Keratinocyte (primary cell): ENCODE measurements at regions not wholly inside any gene's neighbourhood (a gene's known extent, or its start where the extent isn't known, plus 50 kb on each side); places are given as distances from the start of the nearest gene placed in this dataset.

ENCODE experiments used
- DNase-seq: peaks from one replicate; pipeline ENCODE4 v3.0.0-alpha.2; 2011; ENCODE audit warnings: low read depth, missing footprints, low spot score
- FAIRE-seq: peaks from 2 replicates; lab custom pipeline; 2011; peaks lifted over from hg19 to GRCh38; lab: Jason Lieb, UNC
- H2AFZ ChIP-seq: 2 replicates; pipeline ENCODE4 v1.6.0; 2012; ENCODE audit warnings: low read length, control low read depth, inconsistent platforms; ENCODE audit not compliant: control insufficient read depth
- H3K27ac ChIP-seq: 2 replicates; pipeline ENCODE4 v1.5.1; 2011; ENCODE audit warnings: low read length; ENCODE audit not compliant: control insufficient read depth, insufficient read depth
- H3K27me3 ChIP-seq: 3 replicates; pipeline ENCODE4 v1.6.0; 2011; ENCODE audit warnings: low read length; ENCODE audit not compliant: control insufficient read depth, insufficient read depth; ENCODE audit errors: extremely low read depth
- H3K36me3 ChIP-seq, 2 experiments: 2 replicates in 1 of 2; 3 replicates in 1 of 2; pipeline ENCODE4 v1.5.1; 2011; ENCODE audit warnings: low read length in 2 of 2, mild to moderate bottlenecking in 1 of 2; ENCODE audit not compliant: control insufficient read depth in 2 of 2, insufficient read depth in 2 of 2; ENCODE audit errors: extremely low read depth in 1 of 2
- H3K4me1 ChIP-seq: 3 replicates; pipeline ENCODE4 v1.5.1; 2011; ENCODE audit warnings: low read length; ENCODE audit not compliant: control insufficient read depth, insufficient read depth; ENCODE audit errors: extremely low read depth
- H3K4me2 ChIP-seq: 3 replicates; pipeline ENCODE4 v1.6.0; 2011; ENCODE audit warnings: low read depth, low read length; ENCODE audit not compliant: control insufficient read depth, insufficient read depth; ENCODE audit errors: extremely low read depth
- H3K4me3 ChIP-seq, 3 experiments: fragments of 200-600 bp in 1 of 3; sonication (generic) in 1 of 3; 2 replicates in 2 of 3; 3 replicates in 1 of 3; pipeline ENCODE4 v1.5.1; 2011 to 2016; ENCODE audit warnings: low read length in 3 of 3, mild to moderate bottlenecking in 3 of 3, control low read depth in 2 of 3, inconsistent platforms in 1 of 3, low read depth in 1 of 3, mixed read lengths in 1 of 3, mixed run types in 1 of 3, moderate library complexity in 1 of 3; ENCODE audit not compliant: control insufficient read depth in 2 of 3, insufficient read depth in 2 of 3; ENCODE audit errors: extremely low read depth in 1 of 3
- H3K79me2 ChIP-seq: 2 replicates; pipeline ENCODE4 v1.6.0; 2012; ENCODE audit warnings: low read length; ENCODE audit not compliant: control insufficient read depth, insufficient read depth
- H3K9ac ChIP-seq: 3 replicates; pipeline ENCODE4 v1.6.0; 2011; ENCODE audit warnings: low read length; ENCODE audit not compliant: control insufficient read depth, insufficient read depth; ENCODE audit errors: extremely low read depth
- H3K9me1 ChIP-seq: 3 replicates; pipeline ENCODE4 v1.6.0; 2011; ENCODE audit warnings: low read length; ENCODE audit not compliant: control insufficient read depth, insufficient read depth; ENCODE audit errors: extremely low read depth
- H3K9me3 ChIP-seq: 2 replicates; pipeline ENCODE4 v1.5.1; 2012; ENCODE audit warnings: low read depth, low read length; ENCODE audit not compliant: control insufficient read depth
- H4K20me1 ChIP-seq: 3 replicates; pipeline ENCODE4 v1.6.0; 2011; ENCODE audit warnings: low read length; ENCODE audit not compliant: control insufficient read depth, insufficient read depth; ENCODE audit errors: extremely low read depth
- EZH2 ChIP-seq: IDR thresholded peaks from one replicate; pipeline ENCODE4 v1.6.1; 2012; ENCODE audit warnings: inconsistent platforms, mild to moderate bottlenecking, low read length, moderate library complexity
- dilution Hi-C: fragments of 300-500 bp; cut with MboI; formaldehyde crosslinking; loops from one replicate; pipeline ENCODE4 v1.7.0; 2020; ENCODE audit warnings: low sequenced_read_pairs; ENCODE audit not compliant: extremely low pct_ligation_motif_present
- TF ChIP-seq, protein P1 (sequence below), 3 experiments: IDR thresholded peaks in 1 of 3; conservative IDR thresholded peaks in 1 of 3; optimal IDR thresholded peaks in 1 of 3; 2 replicates in 2 of 3; 3 replicates in 1 of 3; pipeline versions ENCODE3 to v1.5.1; 2011; ENCODE audit warnings: low read length in 3 of 3, mild to moderate bottlenecking in 3 of 3, moderate library complexity in 2 of 3, control low read depth in 1 of 3, inconsistent platforms in 1 of 3; ENCODE audit not compliant: insufficient read depth in 2 of 3; ENCODE audit errors: extremely low read depth in 1 of 3

DNA sequence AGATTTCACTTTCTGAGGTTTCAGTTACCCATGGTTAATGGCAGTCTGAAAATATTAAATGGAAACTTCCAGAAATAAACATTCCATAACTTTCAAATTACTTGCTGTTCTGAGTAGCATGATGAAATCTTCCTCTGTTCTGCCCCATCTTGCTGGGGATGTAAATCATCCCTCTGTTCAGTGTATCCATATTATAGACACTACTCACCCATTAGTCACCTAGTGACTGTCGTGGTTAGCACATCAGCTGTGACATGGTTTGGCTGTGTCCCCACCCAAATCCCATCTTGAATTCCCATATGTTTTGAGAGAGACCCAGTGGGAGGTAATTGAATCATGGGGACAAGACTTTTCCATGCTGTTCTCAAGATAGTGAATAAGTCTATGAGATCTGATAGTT lies 125.5 kb upstream of the GIMD1 start:
- no peak overlapping the region for H3K4me3 ChIP-seq
- no peaks in the 10 kb centered on the region for H3K27me3 ChIP-seq
- H3K36me3 ChIP-seq: no peaks in the 10 kb centered on the region
- H3K79me2 ChIP-seq: no peaks in the 10 kb centered on the region
- no peak overlapping the region for H3K9ac ChIP-seq
- DNase-seq (no peak), FAIRE-seq (peak; percentile 48)
- no peaks in the 10 kb centered on the region for H3K9me1 ChIP-seq
- H3K9me3 ChIP-seq: no peaks in the 10 kb centered on the region
- TF ChIP-seq, protein P1, sequence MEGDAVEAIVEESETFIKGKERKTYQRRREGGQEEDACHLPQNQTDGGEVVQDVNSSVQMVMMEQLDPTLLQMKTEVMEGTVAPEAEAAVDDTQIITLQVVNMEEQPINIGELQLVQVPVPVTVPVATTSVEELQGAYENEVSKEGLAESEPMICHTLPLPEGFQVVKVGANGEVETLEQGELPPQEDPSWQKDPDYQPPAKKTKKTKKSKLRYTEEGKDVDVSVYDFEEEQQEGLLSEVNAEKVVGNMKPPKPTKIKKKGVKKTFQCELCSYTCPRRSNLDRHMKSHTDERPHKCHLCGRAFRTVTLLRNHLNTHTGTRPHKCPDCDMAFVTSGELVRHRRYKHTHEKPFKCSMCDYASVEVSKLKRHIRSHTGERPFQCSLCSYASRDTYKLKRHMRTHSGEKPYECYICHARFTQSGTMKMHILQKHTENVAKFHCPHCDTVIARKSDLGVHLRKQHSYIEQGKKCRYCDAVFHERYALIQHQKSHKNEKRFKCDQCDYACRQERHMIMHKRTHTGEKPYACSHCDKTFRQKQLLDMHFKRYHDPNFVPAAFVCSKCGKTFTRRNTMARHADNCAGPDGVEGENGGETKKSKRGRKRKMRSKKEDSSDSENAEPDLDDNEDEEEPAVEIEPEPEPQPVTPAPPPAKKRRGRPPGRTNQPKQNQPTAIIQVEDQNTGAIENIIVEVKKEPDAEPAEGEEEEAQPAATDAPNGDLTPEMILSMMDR (optimal IDR thresholded peaks at IDR 0.05 in 1 of 3, IDR thresholded peaks at IDR 0.05 in 1 of 3, conservative IDR thresholded peaks at IDR 0.05 in 1 of 3; ENCODE audit: extremely low read depth in 1 of 3, insufficient read depth in 2 of 3, low read length in 3 of 3): no peak
- TF ChIP-seq EZH2: no peak
- no peaks in the 10 kb centered on the region for H3K4me1 ChIP-seq
- no peak overlapping the region for H2AFZ ChIP-seq
- no peak overlapping the region for H3K4me2 ChIP-seq
- no peak overlapping the region for H3K27ac ChIP-seq
- no peaks in the 10 kb centered on the region for H4K20me1 ChIP-seq
- dilution Hi-C loops: no loop called here

DNA sequence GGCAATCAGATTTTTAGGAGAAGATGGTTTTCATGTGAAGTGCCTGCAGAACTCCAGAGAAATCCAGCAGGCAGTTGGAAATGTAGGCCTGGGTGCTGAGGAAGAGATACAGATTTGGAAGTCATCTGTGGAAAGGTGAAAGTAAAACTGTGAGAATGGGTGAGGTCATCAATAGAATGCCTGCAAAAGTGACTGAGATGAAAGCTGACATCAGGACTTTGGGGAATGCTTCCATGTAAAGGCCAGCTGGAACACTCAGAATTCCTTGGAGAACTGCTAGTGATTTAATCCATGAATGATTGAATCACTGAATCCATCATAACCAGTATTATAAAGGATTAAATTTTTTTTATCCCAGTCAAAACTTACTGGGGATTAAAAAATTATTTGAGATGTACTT lies 124.5 kb upstream of the GIMD1 start:
- Histone ChIP-seq H3K36me3 (no peaks in the 10 kb centered on the region), H3K9ac (no peak overlapping the region), H3K9me3 (no peaks in the 10 kb centered on the region), H3K27ac (no peak overlapping the region), H2AFZ (no peak overlapping the region), H3K4me1 (no peaks in the 10 kb centered on the region), H3K27me3 (no peaks in the 10 kb centered on the region), H3K9me1 (no peaks in the 10 kb centered on the region), H3K4me3 (no peak overlapping the region), H3K79me2 (no peaks in the 10 kb centered on the region), H3K4me2 (no peak overlapping the region), H4K20me1 (no peaks in the 10 kb centered on the region)
- FAIRE-seq (no peak), DNase-seq (no peak)
- no peak for TF ChIP-seq EZH2
- TF ChIP-seq, protein P1 (optimal IDR thresholded peaks at IDR 0.05 in 1 of 3, IDR thresholded peaks at IDR 0.05 in 1 of 3, conservative IDR thresholded peaks at IDR 0.05 in 1 of 3; ENCODE audit: extremely low read depth in 1 of 3, insufficient read depth in 2 of 3, low read length in 3 of 3): no peak
- dilution Hi-C loops: no loop called here
